ENCODE measurements at regions not wholly inside any gene's neighbourhood (a gene's known extent, or its start where the extent isn't known, plus 50 kb on each side); places are given as distances from the start of the nearest gene placed in this dataset.

- no peak for TF ChIP-seq EZH2 (IDR thresholded peaks at IDR 0.05)
- TF ChIP-seq CTCF (IDR thresholded peaks at IDR 0.05 in 2 of 3, conservative IDR thresholded peaks at IDR 0.05 in 1 of 3; ENCODE audit: borderline replicate concordance in 1 of 3, insufficient read depth in 1 of 3, low read depth in 2 of 3, low read length in 2 of 3): no peak
- no peak for TF ChIP-seq ZBTB33 (IDR thresholded peaks at IDR 0.05; ENCODE audit: extremely low read depth, insufficient replicate concordance, low read length)
- no peak for TF ChIP-seq POLR2A (IDR thresholded peaks at IDR 0.05; ENCODE audit: borderline replicate concordance, extremely low read depth, insufficient read depth, insufficient read length)
- no peak for TF ChIP-seq ATF3 (IDR thresholded peaks at IDR 0.05)
- no peak for TF ChIP-seq POLR2AphosphoS5 (IDR thresholded peaks at IDR 0.05; ENCODE audit: low read depth, low read length)
- TF ChIP-seq MAX (IDR thresholded peaks at IDR 0.05): no peak
- TF ChIP-seq YY1 (IDR thresholded peaks at IDR 0.05; ENCODE audit: extremely low read depth, insufficient replicate concordance, low read depth, low read length): no peak
Observed at GRCh38 chr10:129179245-129179971, 287.6 kb upstream of the MGMT start.
